Nucleus accumbens (tissue), 56 donors: ENCODE measurements at regions not wholly inside any gene's neighbourhood (a gene's known extent, or its start where the extent isn't known, plus 50 kb on each side); places are given as distances from the start of the nearest gene placed in this dataset.
"Not testable (repeated sequence)": the region's sequence is repeated elsewhere in the genome, so short reads cannot be mapped to it uniquely, and the experiment has no call there.

Experiments
- DNase-seq, 56 donors: peaks; one replicate each; lab custom pipeline; 2025; lab: John Stamatoyannopoulos, UW

- no peak for DNase-seq
Observed at GRCh38 chr12:58302487-58303011, 361.2 kb downstream of the ATP23 start.

DNA sequence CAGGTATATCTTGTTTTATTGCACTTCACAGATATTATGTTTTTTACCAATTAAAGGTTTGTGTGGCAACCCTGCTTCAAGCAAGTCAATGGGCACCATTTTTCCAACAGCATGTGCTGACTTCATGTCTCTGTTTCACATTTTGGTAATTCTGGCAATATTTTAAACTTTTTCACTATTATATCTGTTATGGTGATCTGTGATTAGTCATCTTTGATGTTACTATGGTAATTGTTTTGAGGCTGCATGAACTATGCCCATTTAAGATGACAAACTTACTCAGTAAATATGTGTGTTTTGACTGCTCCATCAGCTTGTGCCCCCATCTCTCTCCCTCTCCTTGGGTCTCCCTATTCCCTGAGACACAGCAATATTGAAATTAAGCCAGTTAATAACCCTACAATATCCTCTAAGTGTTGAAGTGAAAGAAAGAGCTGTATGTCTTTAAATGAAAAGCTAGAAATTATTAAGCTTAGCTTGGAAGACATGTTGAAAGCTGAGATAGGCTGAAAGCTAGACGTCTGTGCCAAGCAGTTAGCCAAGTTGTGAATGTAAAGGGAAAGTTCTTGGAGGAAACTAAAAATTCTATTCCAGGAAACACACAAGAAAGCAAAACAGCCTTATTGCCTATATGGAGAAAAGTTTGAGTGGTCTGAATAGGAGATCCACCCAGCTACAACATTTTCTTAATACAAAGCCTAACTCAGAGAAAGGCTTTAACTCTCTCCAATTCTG lies 365.1 kb downstream of the ATP23 start:
- DNase-seq = no peak

- no peak for DNase-seq
Observed at GRCh38 chr12:58309806-58310205, 368.4 kb downstream of the ATP23 start.

DNA sequence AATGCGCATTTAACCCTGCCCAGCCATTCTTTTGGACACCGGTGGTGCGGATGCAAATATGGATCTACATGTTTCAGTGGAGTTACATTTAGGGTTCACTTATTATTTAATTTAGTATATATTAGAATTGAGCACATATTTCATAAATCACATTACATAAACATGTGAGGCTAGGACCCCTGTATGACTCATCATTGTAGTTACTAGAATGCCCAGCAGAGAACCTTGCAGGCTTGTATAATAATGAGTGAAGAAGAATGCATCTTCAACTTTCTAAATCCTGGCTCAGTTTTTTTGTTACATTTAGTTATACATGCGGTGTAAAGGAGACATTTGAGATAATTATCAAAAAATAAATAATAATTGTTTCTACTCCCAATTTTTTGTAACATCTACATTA lies 369.0 kb downstream of the ATP23 start:
- no peak for DNase-seq

DNA sequence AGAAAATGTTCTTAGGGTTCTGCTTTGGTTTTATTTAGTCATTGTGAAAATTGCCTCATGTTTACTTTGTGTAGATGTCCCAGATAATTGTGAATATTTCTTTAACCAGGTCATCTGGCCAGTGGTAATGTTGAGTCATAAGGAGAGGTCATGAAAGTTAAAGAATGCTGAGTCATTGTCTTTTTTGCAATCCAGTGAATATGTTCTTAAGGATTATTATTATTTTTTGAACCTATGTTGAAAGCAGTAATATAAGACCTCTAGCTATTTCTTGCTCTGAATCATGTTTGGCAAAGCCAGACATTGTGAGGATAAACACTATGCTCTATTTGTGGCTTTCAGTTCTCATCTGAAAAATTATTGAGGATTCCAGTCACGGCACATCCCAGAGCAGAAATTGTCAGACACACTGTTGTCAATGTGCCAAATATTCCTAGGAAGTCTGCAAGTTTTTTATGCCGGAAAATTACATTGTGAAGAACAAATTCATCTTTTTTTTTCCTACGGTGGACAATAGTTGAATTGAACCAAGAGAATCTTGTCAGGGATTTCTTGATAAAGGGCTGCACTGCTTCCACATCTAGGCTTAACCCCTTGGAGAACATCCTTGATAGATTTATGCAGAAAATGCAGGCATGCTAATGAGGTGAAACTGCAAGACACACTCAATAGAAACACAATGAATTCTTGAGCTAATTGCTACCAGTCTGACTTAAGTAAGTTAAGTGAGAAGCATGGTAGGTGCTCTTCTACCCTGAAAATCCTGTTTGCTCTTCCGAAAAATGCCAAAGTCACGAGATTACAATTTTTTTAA lies 369.6 kb downstream of the ATP23 start:
- DNase-seq = no peak

GRCh38 chr12:58313091-58313855 lies 371.9 kb downstream of the ATP23 start:
- DNase-seq = no peak

DNA sequence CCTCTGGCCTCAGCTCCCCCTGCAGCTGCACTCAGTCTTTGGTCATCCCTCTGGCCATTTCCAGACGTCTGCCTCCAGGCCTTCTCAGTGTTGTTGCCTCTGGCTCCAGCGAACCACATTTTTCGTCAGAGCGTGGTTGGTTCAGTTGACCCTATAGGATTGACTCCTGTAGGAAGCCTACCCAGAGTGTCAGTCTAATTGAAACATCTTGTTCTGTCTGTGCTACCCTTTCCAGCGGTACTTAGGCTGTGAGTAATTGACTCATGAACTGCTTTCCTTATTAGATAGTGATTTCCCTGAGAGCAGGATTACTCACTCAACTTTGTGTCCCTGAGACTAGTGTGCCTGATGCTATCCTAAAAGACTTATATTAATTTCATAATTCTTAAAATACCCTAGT lies 373.2 kb downstream of the ATP23 start:
- no peak for DNase-seq

DNA sequence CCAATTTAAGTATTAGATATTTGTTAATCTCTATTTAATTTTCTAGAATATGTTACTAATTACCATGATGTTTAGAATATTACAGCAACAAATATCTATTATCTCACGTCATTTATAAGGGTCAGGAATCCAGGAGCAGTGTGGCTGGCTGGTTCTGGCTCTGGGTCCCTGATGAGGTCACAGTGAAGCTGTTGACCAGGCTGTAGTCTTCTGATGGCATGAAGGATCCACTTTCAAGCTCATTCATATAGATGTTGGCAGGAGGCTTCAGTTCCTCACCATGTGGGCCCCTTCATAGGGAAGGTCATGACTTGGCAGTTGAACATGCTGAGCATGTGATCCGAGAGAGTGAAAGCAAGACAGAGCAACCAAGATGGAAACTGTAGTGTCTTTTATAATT lies 375.6 kb downstream of the ATP23 start:
- no peak for DNase-seq

- DNase-seq = no peak
Observed at GRCh38 chr12:58321414-58321813, 380.0 kb downstream of the ATP23 start.

- DNase-seq = no peak
Observed at GRCh38 chr12:58323676-58324075, 382.3 kb downstream of the ATP23 start.

DNA sequence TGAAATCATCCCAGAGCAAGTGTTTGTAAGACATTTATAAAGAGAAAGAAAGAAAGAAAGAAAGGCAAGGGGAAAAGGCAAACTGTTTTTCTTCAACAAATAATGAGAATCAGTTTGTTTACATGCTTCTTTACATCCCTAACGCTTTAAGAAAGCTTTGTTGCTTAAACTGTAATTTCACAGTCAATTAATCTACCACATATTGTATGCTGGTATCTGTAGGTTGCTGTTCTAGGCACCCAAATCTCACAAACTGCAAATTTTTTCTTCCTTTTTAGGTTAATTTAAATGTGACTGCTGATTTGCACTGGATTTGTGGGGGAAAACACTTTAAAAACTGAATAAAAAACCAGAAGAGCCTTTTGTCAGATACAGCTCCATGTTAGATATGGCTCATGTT lies 384.2 kb downstream of the ATP23 start:
- no peak for DNase-seq

GRCh38 chr12:58326534-58326933 lies 385.2 kb downstream of the ATP23 start:
- DNase-seq = no peak

DNA sequence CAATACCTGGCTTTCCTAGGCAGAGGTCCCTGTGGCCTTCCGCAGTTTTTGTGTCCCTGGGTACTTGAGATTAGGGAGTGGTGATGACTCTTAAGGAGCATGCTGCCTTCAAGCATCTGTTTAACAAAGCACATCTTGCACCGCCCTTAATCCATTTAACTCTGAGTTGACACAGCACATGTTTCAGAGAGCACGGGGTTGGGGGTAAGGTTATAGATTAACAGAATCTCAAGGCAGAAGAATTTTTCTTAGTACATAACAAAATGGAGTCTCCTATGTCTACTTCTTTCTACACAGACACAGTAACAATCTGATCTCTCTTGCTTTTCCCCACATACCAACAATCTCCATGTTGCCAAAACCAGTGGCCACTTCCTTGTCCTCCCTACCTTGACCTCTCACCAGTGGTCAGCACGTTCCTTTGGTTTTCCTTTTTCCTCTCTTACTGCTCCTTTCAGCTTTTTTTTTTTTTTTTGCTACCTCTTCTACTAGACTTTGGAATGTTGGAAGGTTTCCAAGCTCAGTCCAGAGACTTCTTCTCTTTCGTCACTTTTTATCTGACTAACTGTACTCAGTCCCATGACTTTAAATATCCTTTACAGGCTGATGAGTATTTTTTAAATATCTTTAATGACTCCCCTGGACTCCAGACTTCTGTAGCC lies 395.3 kb downstream of the ATP23 start:
- DNase-seq = not testable (repeated sequence)

- not testable (repeated sequence) for DNase-seq
Observed at GRCh38 chr12:58337539-58337938, 396.2 kb downstream of the ATP23 start.

GRCh38 chr12:58341791-58342190 lies 400.4 kb downstream of the ATP23 start:
- DNase-seq = no peak

DNA sequence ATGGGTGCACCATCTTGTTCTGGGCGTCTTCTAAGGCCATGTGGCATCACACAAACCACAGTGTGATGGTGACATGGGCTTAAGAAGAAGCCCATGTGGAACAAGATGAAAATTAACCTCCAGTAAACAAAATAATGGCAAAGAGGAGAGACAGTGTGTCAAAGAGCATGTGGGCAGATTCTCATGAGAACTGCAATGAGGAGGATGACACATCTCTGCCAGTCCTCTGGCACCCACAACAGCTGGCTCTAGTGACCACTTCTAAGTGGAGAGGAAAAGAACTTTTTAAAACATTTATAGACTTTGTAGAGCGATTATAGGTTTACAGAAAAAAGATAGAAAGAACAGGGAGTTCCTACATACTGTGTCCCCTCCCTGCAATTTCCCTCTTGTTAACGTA lies 401.4 kb downstream of the ATP23 start:
- DNase-seq = no peak

- peak in 1 of 56 donors; percentile 0 for DNase-seq
Observed at GRCh38 chr12:58346032-58346632, 404.8 kb downstream of the ATP23 start.

DNA sequence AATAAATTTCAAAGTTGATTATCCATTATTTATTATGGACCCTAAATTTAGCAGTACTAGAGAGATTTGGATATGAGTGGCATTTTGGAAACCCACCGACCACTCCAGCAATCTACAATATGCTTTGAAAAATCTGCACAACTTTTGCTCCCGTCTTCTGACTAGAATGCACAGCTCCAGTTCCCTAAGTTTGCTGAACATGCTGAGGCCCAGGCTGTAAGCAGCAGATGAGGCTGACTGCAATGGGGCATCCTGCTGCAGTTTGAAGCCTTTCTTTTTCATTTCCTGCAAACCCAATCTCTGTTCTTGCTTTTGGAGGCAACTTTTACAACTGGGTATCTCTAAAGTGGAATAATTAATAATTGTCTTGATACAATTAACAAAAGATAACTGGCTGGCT lies 405.8 kb downstream of the ATP23 start:
- DNase-seq = peak in 1 of 56 donors; percentile 1

GRCh38 chr12:58347691-58348090 lies 406.3 kb downstream of the ATP23 start:
- no peak for DNase-seq

- DNase-seq = no peak
Observed at GRCh38 chr12:58349161-58349560, 407.8 kb downstream of the ATP23 start.
